Sigmoid colon (tissue), 4 donors: ENCODE measurements at regions not wholly inside any gene's neighbourhood (a gene's known extent, or its start where the extent isn't known, plus 50 kb on each side); places are given as distances from the start of the nearest gene placed in this dataset.

Experiments used
- POLR2AphosphoS5 ChIP-seq, 4 donors: sonication (generic); formaldehyde crosslinking; IDR thresholded peaks; one replicate each; pipeline ENCODE4 v1.6.1; 2017; ENCODE audit warnings: antibody characterized with exemption in 4 of 4
- TF ChIP-seq, protein P1 (sequence below), 4 experiments: fragments of 450-650 bp in 3 of 4; fragments of 200-600 bp in 1 of 4; IDR thresholded peaks; one replicate each; pipeline ENCODE4 v1.5.1; 2016 to 2019; ENCODE audit warnings: antibody characterized with exemption in 4 of 4, mild to moderate bottlenecking in 3 of 4, moderate library complexity in 2 of 4

DNA sequence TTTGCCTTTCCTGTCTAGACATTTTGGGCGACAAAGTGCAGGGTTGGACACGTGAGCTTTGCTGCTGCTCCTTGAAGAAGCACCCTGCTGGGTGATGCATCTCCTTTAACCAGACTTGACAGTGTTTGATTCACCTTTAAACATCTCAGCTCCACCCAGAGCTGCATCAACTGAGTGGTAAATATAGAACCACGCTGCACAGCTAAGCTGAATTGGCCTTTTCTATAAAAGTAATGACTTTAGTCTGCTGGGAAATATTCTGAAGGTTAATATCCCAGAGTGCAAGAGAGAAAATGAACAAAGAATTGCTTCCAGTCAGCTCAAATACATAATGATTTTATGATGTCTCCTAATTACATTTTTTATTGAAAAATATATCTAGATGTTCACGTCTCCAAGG is 264.3 kb upstream of the ADCY2 start:
- TF ChIP-seq, protein P1, sequence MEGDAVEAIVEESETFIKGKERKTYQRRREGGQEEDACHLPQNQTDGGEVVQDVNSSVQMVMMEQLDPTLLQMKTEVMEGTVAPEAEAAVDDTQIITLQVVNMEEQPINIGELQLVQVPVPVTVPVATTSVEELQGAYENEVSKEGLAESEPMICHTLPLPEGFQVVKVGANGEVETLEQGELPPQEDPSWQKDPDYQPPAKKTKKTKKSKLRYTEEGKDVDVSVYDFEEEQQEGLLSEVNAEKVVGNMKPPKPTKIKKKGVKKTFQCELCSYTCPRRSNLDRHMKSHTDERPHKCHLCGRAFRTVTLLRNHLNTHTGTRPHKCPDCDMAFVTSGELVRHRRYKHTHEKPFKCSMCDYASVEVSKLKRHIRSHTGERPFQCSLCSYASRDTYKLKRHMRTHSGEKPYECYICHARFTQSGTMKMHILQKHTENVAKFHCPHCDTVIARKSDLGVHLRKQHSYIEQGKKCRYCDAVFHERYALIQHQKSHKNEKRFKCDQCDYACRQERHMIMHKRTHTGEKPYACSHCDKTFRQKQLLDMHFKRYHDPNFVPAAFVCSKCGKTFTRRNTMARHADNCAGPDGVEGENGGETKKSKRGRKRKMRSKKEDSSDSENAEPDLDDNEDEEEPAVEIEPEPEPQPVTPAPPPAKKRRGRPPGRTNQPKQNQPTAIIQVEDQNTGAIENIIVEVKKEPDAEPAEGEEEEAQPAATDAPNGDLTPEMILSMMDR (IDR thresholded peaks at IDR 0.05): no peak
- TF ChIP-seq POLR2AphosphoS5 (IDR thresholded peaks at IDR 0.05): no peak
